H1 (cell line): ENCODE measurements at regions not wholly inside any gene's neighbourhood (a gene's known extent, or its start where the extent isn't known, plus 50 kb on each side); places are given as distances from the start of the nearest gene placed in this dataset.

Experiments
- CHD1 ChIP-seq: IDR thresholded peaks from 2 replicates; pipeline ENCODE4 v1.6.1; 2012; ENCODE audit warnings: low read depth, low read length, improper control_type of control experiment
- CHD2 ChIP-seq: IDR thresholded peaks from 2 replicates; pipeline ENCODE4 v1.6.1; 2012; ENCODE audit warnings: low read length, improper control_type of control experiment
- FOSL1 ChIP-seq: IDR thresholded peaks from 2 replicates; pipeline ENCODE4 v1.6.1; 2011; ENCODE audit warnings: mild to moderate bottlenecking, low read depth, low read length, moderate library complexity; ENCODE audit not compliant: insufficient read depth
- JUN ChIP-seq: IDR thresholded peaks from 2 replicates; pipeline ENCODE4 v1.6.1; 2011; ENCODE audit warnings: low read depth, mild to moderate bottlenecking, improper control_type of control experiment, low read length
- SP2 ChIP-seq: IDR thresholded peaks from 2 replicates; pipeline ENCODE4 v1.6.1; 2012; ENCODE audit warnings: mild to moderate bottlenecking, low read length, inconsistent platforms
- SP4 ChIP-seq: IDR thresholded peaks from 2 replicates; pipeline ENCODE4 v1.6.1; 2012; ENCODE audit warnings: low read length, inconsistent platforms
- TCF12 ChIP-seq: IDR thresholded peaks from 2 replicates; pipeline ENCODE4 v1.6.1; 2011; ENCODE audit warnings: low read depth, mild to moderate bottlenecking, low read length

- no peak for TF ChIP-seq SP2
- no peak for TF ChIP-seq JUN
- no peak for TF ChIP-seq CHD2
- no peak for TF ChIP-seq FOSL1
- TF ChIP-seq CHD1, result no peak
- no peak for TF ChIP-seq TCF12
- no peak for TF ChIP-seq SP4
Measured at GRCh38 chr18:75797046-75797445, 369.5 kb upstream of the SMIM21 start (continued).
